RCC 7860 (cell line): ENCODE measurements at regions not wholly inside any gene's neighbourhood (a gene's known extent, or its start where the extent isn't known, plus 50 kb on each side); places are given as distances from the start of the nearest gene placed in this dataset.
"Not testable (repeated sequence)": the region's sequence is repeated elsewhere in the genome, so short reads cannot be mapped to it uniquely, and the experiment has no call there.

Experiments
- DNase-seq: peaks from one replicate; pipeline ENCODE4 v3.0.0-alpha.2; 2015; ENCODE audit warnings: low spot score
- FAIRE-seq: peaks from 2 replicates; lab custom pipeline; 2012; peaks lifted over from hg19 to GRCh38; lab: Jason Lieb, UNC

DNA sequence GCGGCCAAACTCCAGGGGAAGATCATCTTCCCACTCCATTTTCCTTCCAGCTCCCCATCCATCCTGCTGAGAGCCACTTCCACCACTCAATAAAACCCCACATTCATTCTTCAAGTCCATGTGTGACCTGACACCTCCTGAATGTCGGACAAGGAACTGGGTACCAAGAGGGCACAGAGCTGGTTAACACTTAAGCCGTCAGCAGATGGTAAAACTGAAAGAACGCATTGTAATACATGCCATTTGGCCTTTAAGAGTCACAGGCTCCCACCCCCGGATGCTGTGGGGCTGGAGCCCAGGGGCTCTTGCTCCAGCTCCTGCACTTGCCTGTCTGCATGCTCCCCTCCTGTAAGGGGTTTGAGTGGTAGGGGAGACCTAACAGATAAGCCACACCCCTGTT lies 753.9 kb downstream of the COL12A1 start:
- FAIRE-seq (no peak), DNase-seq (no peak)

GRCh38 chr6:74448850-74449249 lies 752.8 kb downstream of the CD109 start:
- no peak for DNase-seq

GRCh38 chr6:74447013-74447412 lies 751.0 kb downstream of the CD109 start:
- FAIRE-seq (no peak), DNase-seq (no peak)

More at GRCh38 chr6:74448850-74449249, 752.8 kb downstream of the CD109 start:
- no peak for FAIRE-seq

- DNase-seq = no peak
- FAIRE-seq = no peak
Observed at GRCh38 chr6:74439123-74439811, 743.3 kb downstream of the CD109 start.

- not testable (repeated sequence) for FAIRE-seq, DNase-seq
Observed at GRCh38 chr6:74438395-74438794, 742.4 kb downstream of the CD109 start.

- DNase-seq = no peak
- FAIRE-seq = no peak
Observed at GRCh38 chr6:74434171-74434570, 738.2 kb downstream of the CD109 start.

- no peak for FAIRE-seq
- no peak for DNase-seq
Observed at GRCh38 chr6:74431873-74432580, 736.0 kb downstream of the CD109 start.

- DNase-seq (no peak), FAIRE-seq (no peak)
Observed at GRCh38 chr6:74420221-74420620, 724.2 kb downstream of the CD109 start.

DNA sequence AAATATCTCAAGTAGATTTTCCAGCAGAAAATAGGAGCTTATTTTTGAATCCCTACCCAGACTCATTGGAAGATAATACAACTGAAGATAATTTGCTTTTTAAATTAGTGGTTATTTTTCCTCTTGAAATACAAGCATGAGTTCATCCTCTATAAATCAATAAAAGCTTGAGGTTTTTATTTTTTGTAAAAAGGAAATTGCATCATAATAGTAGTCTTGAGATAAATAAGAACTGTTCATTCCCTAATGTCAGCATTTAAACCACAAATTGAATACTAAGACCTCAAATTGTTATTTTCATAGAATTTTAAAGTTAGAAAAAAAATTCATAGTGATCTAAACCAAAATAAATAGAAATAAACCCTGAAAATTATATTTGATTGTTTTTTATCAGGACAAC lies 719.1 kb downstream of the CD109 start:
- DNase-seq (no peak), FAIRE-seq (no peak)

DNA sequence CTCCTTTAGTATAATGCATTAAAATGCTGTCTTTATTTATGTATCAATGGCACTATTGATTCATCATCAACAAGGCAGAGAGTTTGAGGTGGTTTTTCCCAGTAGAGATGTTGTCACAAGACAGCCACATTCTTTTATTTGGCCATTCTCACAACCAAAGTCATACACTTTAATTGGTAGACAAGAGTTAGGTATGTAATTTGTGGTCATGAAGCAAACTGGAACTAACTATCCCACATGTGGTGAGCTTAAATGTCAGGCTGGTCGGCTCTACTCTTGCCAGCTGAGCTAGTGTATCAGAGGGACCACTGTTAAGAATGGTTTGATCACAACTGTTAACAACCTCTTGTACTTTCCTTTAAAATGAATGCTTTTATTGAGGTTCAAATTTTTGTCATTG lies 714.6 kb downstream of the CD109 start:
- FAIRE-seq = no peak

DNA sequence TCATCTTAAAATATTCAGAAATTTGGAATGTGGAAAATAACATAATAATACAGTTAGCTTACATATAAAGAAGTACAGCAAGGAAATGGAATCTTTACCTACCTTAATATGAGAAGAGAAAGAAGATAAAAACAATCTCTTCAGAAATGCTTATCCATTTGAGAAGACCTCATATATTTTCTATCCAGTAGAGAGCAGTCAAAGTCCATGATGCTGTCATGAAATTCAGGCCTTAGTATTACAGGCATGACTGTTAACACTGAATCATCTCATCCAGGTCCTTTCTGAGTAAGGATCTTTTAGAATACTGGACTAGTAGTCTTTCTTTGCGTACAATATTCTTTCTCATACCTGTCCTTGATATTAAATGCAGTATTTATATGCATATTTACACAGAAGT lies 713.4 kb downstream of the CD109 start:
- FAIRE-seq (no peak), DNase-seq (no peak)

More for the DNA sequence above, 714.6 kb downstream of the CD109 start:
- no peak for DNase-seq

- FAIRE-seq (no peak), DNase-seq (no peak)
Observed at GRCh38 chr6:74408844-74409243, 712.8 kb downstream of the CD109 start.

- DNase-seq = no peak
- FAIRE-seq = no peak
Observed at GRCh38 chr6:74404366-74404765, 708.4 kb downstream of the CD109 start.

- no peak for FAIRE-seq
Observed at GRCh38 chr6:74402781-74403180, 706.8 kb downstream of the CD109 start.

GRCh38 chr6:74378437-74378836 lies 682.4 kb downstream of the CD109 start:
- FAIRE-seq, DNase-seq: not testable (repeated sequence)

More at GRCh38 chr6:74402781-74403180, 706.8 kb downstream of the CD109 start:
- no peak for DNase-seq

GRCh38 chr6:74369556-74369993 lies 673.6 kb downstream of the CD109 start:
- no peak for FAIRE-seq

GRCh38 chr6:74368746-74369145 lies 672.7 kb downstream of the CD109 start:
- DNase-seq = no peak
- no peak for FAIRE-seq

More at GRCh38 chr6:74369556-74369993, 673.6 kb downstream of the CD109 start:
- DNase-seq = no peak

GRCh38 chr6:74366634-74367033 lies 670.6 kb downstream of the CD109 start:
- DNase-seq = no peak

DNA sequence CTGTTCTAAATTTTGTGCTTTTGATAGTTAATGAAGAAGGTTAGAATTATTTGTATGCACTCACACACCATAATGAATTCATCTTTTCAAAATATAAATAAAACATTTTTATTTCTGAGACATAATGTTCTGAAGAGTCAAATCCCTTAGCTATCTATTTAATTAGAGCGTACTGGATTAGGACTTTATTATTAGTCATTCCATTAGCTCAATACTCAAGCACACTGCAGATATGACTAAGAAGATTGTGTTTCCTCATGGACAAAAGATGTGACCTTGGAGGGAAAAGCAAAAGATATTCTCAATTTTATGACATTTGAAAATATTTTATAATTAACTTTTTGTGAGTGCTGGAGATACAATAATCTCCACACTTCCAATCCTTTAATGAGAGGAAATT lies 666.4 kb downstream of the CD109 start:
- no peak for DNase-seq
- FAIRE-seq = no peak

More at GRCh38 chr6:74366634-74367033, 670.6 kb downstream of the CD109 start:
- no peak for FAIRE-seq

- DNase-seq = no peak
- FAIRE-seq = no peak
Observed at GRCh38 chr6:74357321-74357720, 661.3 kb downstream of the CD109 start.

GRCh38 chr6:74356391-74356790 lies 660.4 kb downstream of the CD109 start:
- DNase-seq (no peak), FAIRE-seq (no peak)

GRCh38 chr6:74346936-74347535 lies 651.0 kb downstream of the CD109 start:
- no peak for DNase-seq
- FAIRE-seq = no peak
